PC-9 (cell line): ENCODE measurements at regions not wholly inside any gene's neighbourhood (a gene's known extent, or its start where the extent isn't known, plus 50 kb on each side); places are given as distances from the start of the nearest gene placed in this dataset.

Source experiments
- BruUV-seq: library from RNA; stranded (reverse); fragments of 400-500 nt; replicated peaks from 2 replicates; lab custom pipeline; 2021; lab: Mats Ljungman, UMichigan
- CTCF ChIA-PET: fragments of 300-600 bp; sonication (Branson Sonifier 250); formaldehyde crosslinking; loops from one replicate; lab custom pipeline; 2022; ENCODE audit warnings: antibody characterized with exemption; lab: Charles Lee
- POLR2A ChIA-PET: fragments of 300-600 bp; sonication (Branson Sonifier 250); formaldehyde crosslinking; loops from one replicate; lab custom pipeline; 2022; ENCODE audit warnings: antibody characterized with exemption; ENCODE audit not compliant: unreplicated experiment; lab: Charles Lee
- DNase-seq, 2 experiments: peaks; one replicate each; pipeline versions ENCODE4 v3.0.0 to v3.0.0-alpha.2; 2015 to 2022; ENCODE audit warnings: mixed read lengths in 1 of 2
- H2AFZ ChIP-seq: fragments of 200-600 bp; sonication (generic); 2 replicates; pipeline ENCODE4 v1.8.1; 2017; ENCODE audit warnings: antibody characterized with exemption
- H3F3A ChIP-seq: fragments of 200-600 bp; sonication (generic); 2 replicates; pipeline ENCODE4 v1.8.1; 2017; ENCODE audit warnings: antibody characterized with exemption, mild to moderate bottlenecking, low read depth; ENCODE audit not compliant: insufficient read depth
- H3K27ac ChIP-seq: fragments of 200-600 bp; sonication (generic); 2 replicates; pipeline ENCODE4 v1.6.1; 2016; ENCODE audit warnings: mixed run types
- H3K27me3 ChIP-seq: fragments of 200-600 bp; sonication (generic); 2 replicates; pipeline ENCODE4 v1.6.1; 2016; ENCODE audit warnings: low read depth, mixed run types; ENCODE audit not compliant: insufficient read depth
- H3K36me3 ChIP-seq: fragments of 200-600 bp; sonication (generic); 2 replicates; pipeline ENCODE4 v1.6.1; 2016; ENCODE audit warnings: low read depth, mixed run types
- H3K4me1 ChIP-seq: fragments of 200-600 bp; sonication (generic); replicated peaks from 2 replicates; pipeline ENCODE4 v1.6.1; 2016; ENCODE audit warnings: mixed run types; ENCODE audit not compliant: insufficient read depth
- H3K4me2 ChIP-seq: fragments of 200-600 bp; sonication (generic); 2 replicates; pipeline ENCODE4 v1.6.1; 2017; ENCODE audit warnings: mixed run types
- H3K4me3 ChIP-seq: fragments of 200-600 bp; sonication (generic); 2 replicates; pipeline ENCODE4 v1.6.1; 2016; ENCODE audit warnings: mixed run types
- H3K79me2 ChIP-seq: fragments of 200-600 bp; sonication (generic); 2 replicates; pipeline ENCODE4 v1.6.1; 2017; ENCODE audit warnings: low read depth, mixed run types
- H3K9me2 ChIP-seq: fragments of 200-600 bp; sonication (generic); 2 replicates; pipeline ENCODE4 v1.8.1; 2017; ENCODE audit warnings: mild to moderate bottlenecking; ENCODE audit not compliant: insufficient read depth
- H3K9me3 ChIP-seq: fragments of 200-600 bp; sonication (generic); 2 replicates; pipeline ENCODE4 v1.8.1; 2016; ENCODE audit warnings: low read depth; ENCODE audit not compliant: insufficient read depth
- H4K20me1 ChIP-seq: fragments of 200-600 bp; sonication (generic); 2 replicates; pipeline ENCODE4 v1.8.1; 2017; ENCODE audit not compliant: insufficient read depth
- CTCF ChIP-seq: fragments of 200-600 bp; sonication (generic); conservative IDR thresholded peaks from 2 replicates; pipeline ENCODE4 v1.6.1; 2017; ENCODE audit warnings: mixed run types, antibody characterized with exemption, mild to moderate bottlenecking, moderate library complexity
- EZH2 ChIP-seq: fragments of 200-600 bp; sonication (generic); IDR thresholded peaks from 2 replicates; pipeline ENCODE4 v1.8.0; 2017; ENCODE audit warnings: antibody characterized with exemption, low read depth
- intact Hi-C: fragments of 100-400 bp; cut with micrococcal nuclease; formaldehyde crosslinking; loops from one replicate; pipeline ENCODE4 v1.10.0; 2022; ENCODE audit not compliant: unreplicated experiment

GRCh38 chr6:170210651-170211403, 80.1 kb downstream of the DLL1 start:
- ChIA-PET CTCF (no interaction called here), POLR2A (no interaction called here)
- H3K4me3 ChIP-seq, result no peak overlapping the region
- H3K9me2 ChIP-seq, result no peaks in the 10 kb centered on the region
- H3K27me3 ChIP-seq, result peaks cover 67% of the 10 kb centered on the region
- no peak overlapping the region for H3K4me2 ChIP-seq
- intact Hi-C loops, result no loop called here
- no TSS peak for BruUV-seq
- H3K27ac ChIP-seq, result no peak overlapping the region
- no peaks in the 10 kb centered on the region for H4K20me1 ChIP-seq
- H3K36me3 ChIP-seq, result no peaks in the 10 kb centered on the region
- no peak for DNase-seq
- no peaks in the 10 kb centered on the region for H3K4me1 ChIP-seq
- TF ChIP-seq EZH2, result no peak
- TF ChIP-seq CTCF, result no peak
- no peaks in the 10 kb centered on the region for H3K79me2 ChIP-seq
- H3F3A ChIP-seq, result no peaks in the 10 kb centered on the region
- no peaks in the 10 kb centered on the region for H3K9me3 ChIP-seq
- no peak overlapping the region for H2AFZ ChIP-seq

- H3K9me2 ChIP-seq, result no peaks in the 10 kb centered on the region
- H3K4me3 ChIP-seq, result no peak overlapping the region
- H3K36me3 ChIP-seq, result no peaks in the 10 kb centered on the region
- H4K20me1 ChIP-seq, result no peaks in the 10 kb centered on the region
- no peak overlapping the region for H2AFZ ChIP-seq
- DNase-seq, result no peak
- H3K27me3 ChIP-seq, result peaks cover 74% of the 10 kb centered on the region
- no TSS peak for BruUV-seq
- CTCF ChIA-PET, result no interaction called here
- no peaks in the 10 kb centered on the region for H3K4me1 ChIP-seq
- TF ChIP-seq EZH2 (no peak), CTCF (no peak)
- H3K79me2 ChIP-seq, result no peaks in the 10 kb centered on the region
- no peak overlapping the region for H3K27ac ChIP-seq
- intact Hi-C loops, result no loop called here
- H3K9me3 ChIP-seq, result no peaks in the 10 kb centered on the region
- no peak overlapping the region for H3K4me2 ChIP-seq
- no peaks in the 10 kb centered on the region for H3F3A ChIP-seq
- POLR2A ChIA-PET, result no interaction called here
These were observed 80.9 kb downstream of the DLL1 start for GRCh38 chr6:170210026-170210390.

DNA sequence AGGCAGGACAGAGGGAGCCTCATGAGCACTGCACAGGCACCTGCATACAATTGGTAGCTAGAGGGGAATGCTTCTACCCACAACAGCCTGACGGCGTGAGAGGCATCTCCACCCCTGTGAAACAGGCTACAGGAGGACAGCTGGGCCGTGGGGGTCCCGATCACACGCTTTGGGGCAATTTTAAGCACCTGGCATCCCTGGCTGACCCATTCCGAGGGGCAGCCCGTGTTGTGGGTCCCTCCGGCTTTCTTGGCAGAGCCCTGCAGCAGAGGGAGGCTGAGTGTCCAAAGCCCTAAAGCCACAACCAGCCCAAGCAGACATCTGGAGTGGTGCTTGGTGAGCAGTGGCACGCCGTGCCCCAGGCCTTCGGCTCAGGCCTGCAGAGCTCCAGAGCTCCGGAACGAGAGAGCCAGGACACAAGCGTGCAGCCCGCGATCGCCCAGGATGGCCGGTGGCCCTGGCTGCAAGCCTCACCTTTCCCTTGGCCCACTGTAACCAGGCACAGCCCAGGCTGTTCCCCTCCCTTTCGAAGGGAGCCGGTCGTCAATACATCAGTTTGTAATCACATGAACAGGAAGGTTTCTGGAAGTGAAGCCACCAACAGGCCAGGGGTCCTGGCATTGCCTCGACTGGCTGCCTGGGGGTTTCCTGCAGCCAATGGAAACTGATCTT, 81.4 kb downstream of the DLL1 start:
- Histone ChIP-seq H3K27ac (no peak overlapping the region), H3K9me2 (no peaks in the 10 kb centered on the region), H3K79me2 (no peaks in the 10 kb centered on the region), H3K9me3 (no peaks in the 10 kb centered on the region), H3F3A (no peaks in the 10 kb centered on the region), H3K4me2 (no peak overlapping the region), H4K20me1 (no peaks in the 10 kb centered on the region), H3K4me3 (no peak overlapping the region), H3K36me3 (no peaks in the 10 kb centered on the region), H3K4me1 (no peaks in the 10 kb centered on the region), H2AFZ (no peak overlapping the region), H3K27me3 (peaks cover 79% of the 10 kb centered on the region)
- POLR2A ChIA-PET, result no interaction called here
- BruUV-seq, result no TSS peak
- TF ChIP-seq EZH2, result no peak
- no peak for TF ChIP-seq CTCF
- DNase-seq, result no peak
- CTCF ChIA-PET, result no interaction called here
- intact Hi-C loops, result no loop called here
